K562 (cell line): ENCODE measurements at regions not wholly inside any gene's neighbourhood (a gene's known extent, or its start where the extent isn't known, plus 50 kb on each side); places are given as distances from the start of the nearest gene placed in this dataset.

Experiments used
- CC2D1A ChIP-seq: fragments of 450-650 bp; IDR thresholded peaks from 2 replicates; pipeline ENCODE4 v1.6.1; 2017; ENCODE audit warnings: mild to moderate bottlenecking
- E4F1 ChIP-seq: fragments of 250-450 bp; sonication (Bioruptor Pico); IDR thresholded peaks from 2 replicates; pipeline ENCODE4 v1.5.0; 2021; ENCODE audit warnings: mild to moderate bottlenecking, borderline replicate concordance
- IRF1 ChIP-seq: sonication (generic); formaldehyde crosslinking; IDR thresholded peaks from 2 replicates; pipeline ENCODE4 v1.8.0; 2022; ENCODE audit warnings: missing genetic modification reagents, mild to moderate bottlenecking, borderline replicate concordance
- KDM4B ChIP-seq, 2 experiments: fragments of 450-650 bp in 1 of 2; sonication (generic) in 1 of 2; IDR thresholded peaks; 2 replicates each; pipeline ENCODE4 v1.6.1; 2016 to 2017; ENCODE audit warnings: borderline replicate concordance in 2 of 2, antibody characterized with exemption in 1 of 2, low read depth in 1 of 2, mild to moderate bottlenecking in 1 of 2
- MLLT1 ChIP-seq, 2 experiments: fragments of 450-650 bp; IDR thresholded peaks; 2 replicates each; pipeline ENCODE4 v1.6.1; 2016
- MYC ChIP-seq, 2 experiments: fragments of 250-450 bp in 1 of 2; sonication (Bioruptor Pico) in 1 of 2; IDR thresholded peaks; 2 replicates each; pipeline versions ENCODE4 v1.5.1 to v1.6.1; 2012 to 2021; ENCODE audit warnings: low read depth in 2 of 2, borderline replicate concordance in 1 of 2, improper control_type of control experiment in 1 of 2, low read length in 1 of 2, mild to moderate bottlenecking in 1 of 2, moderate library complexity in 1 of 2
- NEUROD1 ChIP-seq: fragments of 150-350 bp; IDR thresholded peaks from 2 replicates; pipeline ENCODE4 v1.6.1; 2014; ENCODE audit warnings: borderline replicate concordance, low read length, low read depth; ENCODE audit not compliant: partially characterized antibody
- RBM15 ChIP-seq: fragments of 200-400 bp; formaldehyde crosslinking; IDR thresholded peaks from 2 replicates; pipeline ENCODE4 v1.6.1; 2018; ENCODE audit warnings: mild to moderate bottlenecking, low read length, moderate library complexity; ENCODE audit not compliant: insufficient read depth
- TOE1 ChIP-seq, 2 experiments: fragments of 450-650 bp in 1 of 2; sonication (generic) in 1 of 2; formaldehyde crosslinking in 1 of 2; IDR thresholded peaks; 2 replicates each; pipeline versions ENCODE4 v1.7.1 to v1.8.0; 2016 to 2022; ENCODE audit warnings: borderline replicate concordance in 2 of 2, mild to moderate bottlenecking in 2 of 2, antibody characterized with exemption in 1 of 2, inconsistent platforms in 1 of 2, low read depth in 1 of 2, missing genetic modification reagents in 1 of 2, moderate library complexity in 1 of 2
- USF2 ChIP-seq: sonication (generic); formaldehyde crosslinking; IDR thresholded peaks from 2 replicates; pipeline ENCODE4 v1.5.0; 2020; ENCODE audit warnings: missing genetic modification reagents
- ZZZ3 ChIP-seq: fragments of 450-650 bp; IDR thresholded peaks from 2 replicates; pipeline ENCODE4 v1.6.1; 2016; ENCODE audit warnings: antibody characterized with exemption, mild to moderate bottlenecking, moderate library complexity

GRCh38 chr4:96566755-96567154 is 726.9 kb downstream of the PDHA2 start (continued):
- TF ChIP-seq IRF1 (no peak), ZZZ3 (no peak), RBM15 (no peak), MYC (IDR thresholded peaks at IDR 0.05; ENCODE audit: low read depth, low read length) (no peak), MYC (CRISPR knock-in tag; IDR thresholded peaks at IDR 0.05; ENCODE audit: borderline replicate concordance, low read depth) (no peak), NEUROD1 (no peak), MLLT1 (IDR thresholded peaks at IDR 0.05) (no peak), TOE1 (IDR thresholded peaks at IDR 0.05; ENCODE audit: borderline replicate concordance) (no peak), TOE1 (CRISPR knock-in tag; IDR thresholded peaks at IDR 0.05; ENCODE audit: borderline replicate concordance, low read depth) (no peak), CC2D1A (no peak), USF2 (CRISPR knock-in tag) (no peak), KDM4B (IDR thresholded peaks at IDR 0.05; ENCODE audit: borderline replicate concordance in 2 of 2, low read depth in 1 of 2) (no peak), E4F1 (no peak)
